ENCODE measurements at regions not wholly inside any gene's neighbourhood (a gene's known extent, or its start where the extent isn't known, plus 50 kb on each side); places are given as distances from the start of the nearest gene placed in this dataset.

DNA sequence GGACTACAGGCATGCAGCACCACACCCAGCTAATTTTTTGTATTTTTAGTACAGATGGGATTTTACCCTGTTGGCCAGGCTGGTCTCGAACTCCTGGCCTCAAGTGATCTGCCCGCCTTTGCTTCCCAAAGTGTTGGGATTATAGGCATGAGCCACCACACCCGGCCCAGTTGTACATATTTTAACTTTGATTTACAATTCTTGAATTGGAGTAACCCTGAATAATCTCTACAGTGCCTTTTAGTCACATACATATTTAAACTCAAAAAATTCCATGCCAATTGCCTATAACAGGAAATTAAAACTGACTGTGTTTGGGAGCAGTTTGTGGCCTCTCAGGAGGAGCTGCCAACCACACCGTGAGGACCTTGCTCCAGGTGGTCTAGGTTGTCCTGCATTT, 199.8 kb upstream of the PDE10A start:
- TF ChIP-seq, protein P1, sequence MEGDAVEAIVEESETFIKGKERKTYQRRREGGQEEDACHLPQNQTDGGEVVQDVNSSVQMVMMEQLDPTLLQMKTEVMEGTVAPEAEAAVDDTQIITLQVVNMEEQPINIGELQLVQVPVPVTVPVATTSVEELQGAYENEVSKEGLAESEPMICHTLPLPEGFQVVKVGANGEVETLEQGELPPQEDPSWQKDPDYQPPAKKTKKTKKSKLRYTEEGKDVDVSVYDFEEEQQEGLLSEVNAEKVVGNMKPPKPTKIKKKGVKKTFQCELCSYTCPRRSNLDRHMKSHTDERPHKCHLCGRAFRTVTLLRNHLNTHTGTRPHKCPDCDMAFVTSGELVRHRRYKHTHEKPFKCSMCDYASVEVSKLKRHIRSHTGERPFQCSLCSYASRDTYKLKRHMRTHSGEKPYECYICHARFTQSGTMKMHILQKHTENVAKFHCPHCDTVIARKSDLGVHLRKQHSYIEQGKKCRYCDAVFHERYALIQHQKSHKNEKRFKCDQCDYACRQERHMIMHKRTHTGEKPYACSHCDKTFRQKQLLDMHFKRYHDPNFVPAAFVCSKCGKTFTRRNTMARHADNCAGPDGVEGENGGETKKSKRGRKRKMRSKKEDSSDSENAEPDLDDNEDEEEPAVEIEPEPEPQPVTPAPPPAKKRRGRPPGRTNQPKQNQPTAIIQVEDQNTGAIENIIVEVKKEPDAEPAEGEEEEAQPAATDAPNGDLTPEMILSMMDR (IDR thresholded peaks at IDR 0.05; ENCODE audit: low read depth, low read length, missing input control): no peak
- TF ChIP-seq, protein P2, sequence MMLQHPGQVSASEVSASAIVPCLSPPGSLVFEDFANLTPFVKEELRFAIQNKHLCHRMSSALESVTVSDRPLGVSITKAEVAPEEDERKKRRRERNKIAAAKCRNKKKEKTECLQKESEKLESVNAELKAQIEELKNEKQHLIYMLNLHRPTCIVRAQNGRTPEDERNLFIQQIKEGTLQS (IDR thresholded peaks at IDR 0.05): no peak
